Tibial artery (tissue), 4 donors: ENCODE measurements at regions not wholly inside any gene's neighbourhood (a gene's known extent, or its start where the extent isn't known, plus 50 kb on each side); places are given as distances from the start of the nearest gene placed in this dataset.

Experiments
- DNase-seq, 2 donors: peaks; one replicate each; pipeline ENCODE4 v3.0.0-alpha.2; 2019
- H3K27ac ChIP-seq, 2 donors: fragments of 200-600 bp; sonication (generic) in 1 of 2; 1 replicate in 1 of 2; 2 replicates in 1 of 2; pipeline ENCODE4 v1.5.1; 2018 to 2019; ENCODE audit warnings: mild to moderate bottlenecking in 1 of 2
- H3K27me3 ChIP-seq, 2 donors: fragments of 200-600 bp; sonication (generic) in 1 of 2; one replicate each; pipeline versions ENCODE4 v1.5.1 to v1.6.0; 2016 to 2019
- H3K36me3 ChIP-seq, 3 donors: fragments of 200-600 bp; sonication (generic) in 2 of 3; one replicate each; pipeline ENCODE4 v1.5.1; 2016 to 2019; ENCODE audit warnings: mild to moderate bottlenecking in 2 of 3
- H3K4me1 ChIP-seq, 4 donors: fragments of 200-600 bp; sonication (generic) in 2 of 4; 1 replicate in 3 of 4; 2 replicates in 1 of 4; pipeline ENCODE4 v1.5.1; 2016 to 2019
- H3K4me3 ChIP-seq, 2 donors: fragments of 200-600 bp; sonication (generic) in 1 of 2; 1 replicate in 1 of 2; 2 replicates in 1 of 2; pipeline ENCODE4 v1.5.1; 2018 to 2019; ENCODE audit warnings: mild to moderate bottlenecking in 2 of 2
- H3K9me3 ChIP-seq, 3 donors: fragments of 200-600 bp; sonication (generic) in 1 of 3; one replicate each; pipeline ENCODE4 v1.5.1; 2016 to 2019
- intact Hi-C: fragments of 100-400 bp; cut with DNase I; formaldehyde crosslinking; loops from one replicate; pipeline ENCODE4 v1.15.0; 2023; ENCODE audit warnings: low total_unique reads
- TF ChIP-seq, protein P1 (sequence below), 2 experiments: fragments of 200-600 bp in 1 of 2; fragments of 450-650 bp in 1 of 2; IDR thresholded peaks; one replicate each; pipeline ENCODE4 v1.5.1; 2017 to 2019; ENCODE audit warnings: antibody characterized with exemption in 2 of 2, mild to moderate bottlenecking in 1 of 2, moderate library complexity in 1 of 2

DNA sequence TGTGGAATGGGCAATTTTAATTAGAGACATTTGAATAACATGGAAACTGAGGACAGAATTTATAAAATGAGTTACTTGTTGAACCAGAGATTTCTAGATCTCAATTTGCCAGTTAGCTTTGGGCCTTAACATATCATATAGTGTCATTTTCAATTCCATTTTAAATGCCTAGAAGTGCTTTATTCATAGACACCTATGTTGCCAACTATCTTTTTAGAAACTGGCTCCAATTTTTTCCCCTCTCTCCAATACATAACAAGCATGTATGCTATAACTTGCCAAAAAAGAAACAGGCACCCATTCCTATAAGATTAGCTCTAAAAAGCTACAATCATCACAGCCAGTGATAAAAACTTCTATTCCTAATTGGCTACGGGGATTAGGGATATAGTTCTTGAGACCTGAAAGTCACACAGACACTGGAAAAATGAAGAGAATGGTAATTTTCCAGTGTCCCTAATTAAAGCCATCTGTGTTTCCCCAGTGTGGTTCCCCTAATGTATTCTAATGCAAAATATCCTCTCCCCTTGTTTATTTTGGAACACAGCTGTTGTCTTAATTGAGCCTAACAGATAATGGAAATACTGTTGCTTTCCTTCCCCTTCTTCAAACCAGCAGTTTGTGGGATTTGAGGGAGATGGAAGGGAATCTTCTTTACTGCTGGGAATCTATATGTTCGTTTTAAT lies 205.5 kb upstream of the FSHR start:
- Histone ChIP-seq H3K4me1 (no peaks in the 10 kb centered on the region), H3K27ac (no peak overlapping the region), H3K9me3 (peaks cover 0 to 5% (median 0%) of the 10 kb centered on the region in 3 donors), H3K36me3 (no peaks in the 10 kb centered on the region), H3K27me3 (no peaks in the 10 kb centered on the region), H3K4me3 (no peak overlapping the region)
- TF ChIP-seq, protein P1, sequence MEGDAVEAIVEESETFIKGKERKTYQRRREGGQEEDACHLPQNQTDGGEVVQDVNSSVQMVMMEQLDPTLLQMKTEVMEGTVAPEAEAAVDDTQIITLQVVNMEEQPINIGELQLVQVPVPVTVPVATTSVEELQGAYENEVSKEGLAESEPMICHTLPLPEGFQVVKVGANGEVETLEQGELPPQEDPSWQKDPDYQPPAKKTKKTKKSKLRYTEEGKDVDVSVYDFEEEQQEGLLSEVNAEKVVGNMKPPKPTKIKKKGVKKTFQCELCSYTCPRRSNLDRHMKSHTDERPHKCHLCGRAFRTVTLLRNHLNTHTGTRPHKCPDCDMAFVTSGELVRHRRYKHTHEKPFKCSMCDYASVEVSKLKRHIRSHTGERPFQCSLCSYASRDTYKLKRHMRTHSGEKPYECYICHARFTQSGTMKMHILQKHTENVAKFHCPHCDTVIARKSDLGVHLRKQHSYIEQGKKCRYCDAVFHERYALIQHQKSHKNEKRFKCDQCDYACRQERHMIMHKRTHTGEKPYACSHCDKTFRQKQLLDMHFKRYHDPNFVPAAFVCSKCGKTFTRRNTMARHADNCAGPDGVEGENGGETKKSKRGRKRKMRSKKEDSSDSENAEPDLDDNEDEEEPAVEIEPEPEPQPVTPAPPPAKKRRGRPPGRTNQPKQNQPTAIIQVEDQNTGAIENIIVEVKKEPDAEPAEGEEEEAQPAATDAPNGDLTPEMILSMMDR (IDR thresholded peaks at IDR 0.05): no peak
- intact Hi-C loops: no loop called here
- no peak for DNase-seq

DNA sequence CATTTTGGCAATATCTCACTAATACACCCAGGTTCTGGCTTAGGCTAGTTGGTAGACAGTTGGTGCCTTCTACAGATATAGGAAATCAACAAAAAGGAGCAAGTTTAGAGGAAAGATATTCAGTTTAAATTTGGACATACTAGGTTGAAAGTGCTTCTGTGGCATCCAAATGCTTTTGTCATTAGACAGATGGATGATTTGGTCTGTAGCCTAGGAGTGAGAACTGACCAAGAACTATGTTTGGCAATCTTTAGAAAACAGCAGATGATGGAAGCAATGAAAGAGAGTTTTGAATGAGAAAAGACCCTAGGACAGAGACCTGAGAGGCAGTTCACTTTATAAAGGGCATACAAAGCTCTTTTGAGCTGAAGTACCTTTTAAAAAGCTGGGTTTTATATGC lies 201.3 kb upstream of the FSHR start:
- no peaks in the 10 kb centered on the region for H3K27me3 ChIP-seq
- H3K9me3 ChIP-seq: no peaks in the 10 kb centered on the region
- no peak overlapping the region for H3K4me3 ChIP-seq
- DNase-seq: no peak
- intact Hi-C loops: no loop called here
- H3K27ac ChIP-seq: no peak overlapping the region
- H3K36me3 ChIP-seq: no peaks in the 10 kb centered on the region
- TF ChIP-seq, protein P1 (IDR thresholded peaks at IDR 0.05): no peak
- no peaks in the 10 kb centered on the region for H3K4me1 ChIP-seq

DNA sequence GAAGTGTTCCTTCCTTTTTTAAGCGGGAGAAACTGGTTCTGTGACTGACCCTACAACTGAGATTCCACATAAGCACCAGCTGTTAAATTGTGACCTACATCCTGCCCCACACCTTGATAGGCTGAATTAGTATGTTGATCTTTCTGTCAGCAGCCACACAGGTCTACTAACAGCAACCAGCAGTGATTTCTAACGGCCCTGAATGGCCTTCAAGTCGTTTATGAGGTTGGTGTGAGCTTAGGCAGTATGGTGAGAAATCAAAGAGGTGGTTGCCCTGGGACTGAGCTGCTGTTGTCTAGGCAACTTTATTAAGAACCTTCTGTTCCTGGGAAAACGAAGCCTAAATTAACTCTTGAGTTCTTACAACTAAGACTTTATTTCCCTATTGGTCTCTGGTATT lies 197.2 kb upstream of the FSHR start:
- Histone ChIP-seq H3K4me1 (no peaks in the 10 kb centered on the region), H3K4me3 (no peak overlapping the region), H3K9me3 (no peaks in the 10 kb centered on the region), H3K27me3 (no peaks in the 10 kb centered on the region), H3K27ac (no peak overlapping the region), H3K36me3 (no peaks in the 10 kb centered on the region)
- TF ChIP-seq, protein P1 (IDR thresholded peaks at IDR 0.05): no peak
- no peak for DNase-seq
- intact Hi-C loops: no loop called here

DNA sequence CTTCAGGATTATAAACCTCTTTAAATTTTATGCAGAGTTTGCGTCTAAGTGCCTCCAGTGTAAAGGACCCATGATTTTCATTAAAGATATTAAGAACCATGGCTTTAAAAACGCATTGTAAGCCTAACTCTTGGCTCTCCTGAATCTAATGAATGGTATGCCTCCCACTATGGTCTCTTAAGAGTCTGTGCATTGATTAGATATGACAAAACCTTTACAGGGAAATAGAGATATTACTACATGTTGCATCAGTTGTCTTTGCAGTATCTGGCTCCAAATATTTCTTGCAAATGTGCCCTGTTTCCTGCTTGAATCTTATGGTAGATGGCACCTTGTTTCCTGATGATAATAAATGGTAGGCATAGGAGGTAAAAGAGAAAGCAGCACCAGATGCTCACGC lies 189.3 kb upstream of the FSHR start:
- intact Hi-C loops: no loop called here

GRCh38 chr2:49342156-49342555 lies 187.8 kb upstream of the FSHR start:
- no peaks in the 10 kb centered on the region for H3K27me3 ChIP-seq
- H3K9me3 ChIP-seq: no peaks in the 10 kb centered on the region
- intact Hi-C loops: no loop called here
- H3K4me1 ChIP-seq: no peaks in the 10 kb centered on the region
- TF ChIP-seq, protein P1 (IDR thresholded peaks at IDR 0.05): no peak
- DNase-seq: no peak
- no peak overlapping the region for H3K27ac ChIP-seq
- no peak overlapping the region for H3K4me3 ChIP-seq
- H3K36me3 ChIP-seq: no peaks in the 10 kb centered on the region

More for the DNA sequence above, 189.3 kb upstream of the FSHR start:
- DNase-seq: no peak
- TF ChIP-seq, protein P1 (IDR thresholded peaks at IDR 0.05): no peak
- Histone ChIP-seq H3K9me3 (no peaks in the 10 kb centered on the region), H3K27me3 (no peaks in the 10 kb centered on the region), H3K27ac (no peak overlapping the region), H3K36me3 (no peaks in the 10 kb centered on the region), H3K4me3 (no peak overlapping the region), H3K4me1 (no peaks in the 10 kb centered on the region)

DNA sequence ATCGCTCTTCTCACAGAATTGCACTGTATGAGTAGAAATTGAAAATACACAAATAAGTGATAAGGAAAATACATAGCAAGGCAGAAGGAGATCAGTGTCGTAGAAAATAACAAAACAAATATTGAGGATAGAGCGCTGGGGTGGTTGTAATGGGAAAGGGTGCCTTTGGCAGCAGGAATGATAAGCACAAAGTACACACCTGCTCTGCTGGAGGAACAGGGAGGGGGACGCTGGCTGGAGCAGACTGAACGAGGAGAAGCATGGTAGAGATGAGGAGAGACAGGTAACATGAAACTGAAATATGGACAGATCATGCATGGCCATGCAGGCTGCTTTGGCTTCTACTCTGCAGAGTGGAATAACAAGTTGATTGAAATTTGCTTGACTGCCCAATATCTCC lies 181.2 kb upstream of the FSHR start:
- intact Hi-C loops: no loop called here

More for the DNA sequence above, 181.2 kb upstream of the FSHR start:
- Histone ChIP-seq H3K27ac (no peak overlapping the region), H3K4me3 (no peak overlapping the region), H3K9me3 (no peaks in the 10 kb centered on the region), H3K36me3 (no peaks in the 10 kb centered on the region), H3K27me3 (no peaks in the 10 kb centered on the region), H3K4me1 (no peaks in the 10 kb centered on the region)
- no peak for DNase-seq
- TF ChIP-seq, protein P1 (IDR thresholded peaks at IDR 0.05): no peak
